HL-60 (cell line): ENCODE measurements at regions not wholly inside any gene's neighbourhood (a gene's known extent, or its start where the extent isn't known, plus 50 kb on each side); places are given as distances from the start of the nearest gene placed in this dataset.

Experiments used
- DNase-seq, 2 experiments: peaks; one replicate each; pipeline ENCODE4 v3.0.0-alpha.2; 2010 to 2020; ENCODE audit warnings: low read depth in 1 of 2, low spot score in 1 of 2
- H3K27ac ChIP-seq: fragments of 250-450 bp; sonication (Bioruptor Pico); replicated peaks from 2 replicates; pipeline ENCODE4 v1.5.1; 2020; ENCODE audit warnings: mild to moderate bottlenecking, moderate library complexity
- H3K27me3 ChIP-seq: fragments of 250-450 bp; sonication (Bioruptor Pico); 2 replicates; pipeline ENCODE4 v1.5.1; 2021; ENCODE audit warnings: mild to moderate bottlenecking, moderate library complexity; ENCODE audit not compliant: insufficient read depth, poor library complexity, severe bottlenecking
- H3K4me3 ChIP-seq: replicated peaks from 2 replicates; pipeline ENCODE4 v1.5.1; 2011; ENCODE audit warnings: mild to moderate bottlenecking, control low read depth, low read length; ENCODE audit not compliant: insufficient read depth
- CTCF ChIP-seq: IDR thresholded peaks from one replicate; pipeline ENCODE4 v1.5.1; 2011; ENCODE audit warnings: low read length, control low read depth, inconsistent platforms; ENCODE audit not compliant: insufficient read depth
- GABPA ChIP-seq: IDR thresholded peaks from 2 replicates; pipeline ENCODE4 v1.6.1; 2012; ENCODE audit warnings: low read depth
- POLR2AphosphoS5 ChIP-seq: IDR thresholded peaks from 2 replicates; pipeline ENCODE4 v1.6.1; 2012; ENCODE audit warnings: low read depth
- REST ChIP-seq: IDR thresholded peaks from 2 replicates; pipeline ENCODE4 v1.6.1; 2012; ENCODE audit warnings: low read depth; ENCODE audit not compliant: insufficient replicate concordance
- SPI1 ChIP-seq: IDR thresholded peaks from 2 replicates; pipeline ENCODE4 v1.6.1; 2012; ENCODE audit warnings: low read depth, mild to moderate bottlenecking, borderline replicate concordance

- Histone ChIP-seq H3K27ac (no peak overlapping the region), H3K4me3 (no peak overlapping the region), H3K27me3 (no peaks in the 10 kb centered on the region)
- TF ChIP-seq SPI1 (no peak), REST (no peak)
- no peak for DNase-seq
Observed at GRCh38 chr17:79263191-79263590, 188.6 kb downstream of the ENGASE start.

- no peak for DNase-seq
- TF ChIP-seq POLR2AphosphoS5 = no peak
- Histone ChIP-seq H3K27me3 (no peaks in the 10 kb centered on the region), H3K4me3 (no peak overlapping the region), H3K27ac (no peak overlapping the region)
Observed at GRCh38 chr17:79262624-79263023, 188.0 kb downstream of the ENGASE start.

GRCh38 chr17:79261355-79262072 lies 186.9 kb downstream of the ENGASE start:
- no peak overlapping the region for H3K4me3 ChIP-seq
- no peaks in the 10 kb centered on the region for H3K27me3 ChIP-seq
- H3K27ac ChIP-seq = no peak overlapping the region
- no peak for DNase-seq
- TF ChIP-seq REST (no peak), POLR2AphosphoS5 (no peak), SPI1 (no peak)

- Histone ChIP-seq H3K27me3 (no peaks in the 10 kb centered on the region), H3K27ac (no peak overlapping the region), H3K4me3 (no peak overlapping the region)
- no peak for TF ChIP-seq REST
- TF ChIP-seq CTCF = no peak
- TF ChIP-seq POLR2AphosphoS5 = no peak
- no peak for TF ChIP-seq SPI1
- no peak for TF ChIP-seq GABPA
- DNase-seq = no peak
Observed at GRCh38 chr17:79258843-79259242, 184.2 kb downstream of the ENGASE start.

GRCh38 chr17:79258041-79258440 lies 183.4 kb downstream of the ENGASE start:
- no peak overlapping the region for H3K27ac ChIP-seq
- H3K27me3 ChIP-seq = no peaks in the 10 kb centered on the region
- H3K4me3 ChIP-seq = no peak overlapping the region
- no peak for DNase-seq
- TF ChIP-seq CTCF = no peak
- TF ChIP-seq REST = no peak
- no peak for TF ChIP-seq SPI1
- no peak for TF ChIP-seq POLR2AphosphoS5
- no peak for TF ChIP-seq GABPA
